Activated CD4-positive, alpha-beta T cell treated with anti-CD3 and anti-CD28 coated beads, Interleukin-10, Interleukin-2, amounts not matched to agents 100 ng/mL and 50 ng/mL, durations not matched to agents 16 hours and 8 hours (primary cell): ENCODE measurements at regions not wholly inside any gene's neighbourhood (a gene's known extent, or its start where the extent isn't known, plus 50 kb on each side); places are given as distances from the start of the nearest gene placed in this dataset.

Experiments
- DNase-seq: peaks from one replicate; pipeline ENCODE4 v3.0.0-alpha.2; 2020

GRCh38 chr11:69348414-69349235, 54.7 kb downstream of the MYEOV start:
- no peak for DNase-seq

DNA sequence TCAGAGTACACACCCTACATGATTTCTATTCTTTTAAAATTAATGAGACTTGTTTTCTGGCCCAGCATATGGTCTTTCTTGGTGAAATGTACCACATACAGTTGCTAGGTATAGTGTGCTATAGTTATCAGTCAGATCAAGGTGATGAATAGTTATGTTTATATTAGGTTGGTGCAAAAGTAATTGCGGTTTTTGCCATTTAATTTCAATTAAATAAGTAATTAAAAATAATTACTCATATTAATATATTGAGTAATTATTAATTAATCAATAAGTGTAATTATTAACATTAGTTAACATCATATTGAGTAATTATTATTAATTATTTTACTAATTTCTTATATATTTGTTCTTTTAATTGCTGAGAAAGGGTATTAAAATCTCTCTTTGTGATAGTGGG, 56.1 kb downstream of the MYEOV start:
- no peak for DNase-seq

DNA sequence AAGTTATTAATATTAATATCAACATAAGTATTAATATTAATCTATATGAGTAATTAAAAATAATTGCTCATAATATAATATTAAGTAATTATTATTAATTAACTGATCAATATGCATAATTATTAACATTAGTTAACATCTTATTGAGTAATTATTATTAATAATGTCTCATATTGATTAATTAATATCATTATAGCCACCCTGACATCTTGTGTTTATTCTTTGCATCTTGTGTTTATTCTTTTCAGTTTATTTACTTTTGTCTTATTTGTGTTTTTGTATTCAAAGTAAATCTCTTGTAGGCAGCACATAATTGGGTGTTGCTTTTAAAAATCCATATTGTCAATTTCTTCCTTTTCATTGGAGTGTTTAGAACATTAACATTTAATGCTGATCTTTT, 56.6 kb downstream of the MYEOV start:
- no peak for DNase-seq

GRCh38 chr11:69351460-69351859, 57.5 kb downstream of the MYEOV start:
- DNase-seq = no peak

DNA sequence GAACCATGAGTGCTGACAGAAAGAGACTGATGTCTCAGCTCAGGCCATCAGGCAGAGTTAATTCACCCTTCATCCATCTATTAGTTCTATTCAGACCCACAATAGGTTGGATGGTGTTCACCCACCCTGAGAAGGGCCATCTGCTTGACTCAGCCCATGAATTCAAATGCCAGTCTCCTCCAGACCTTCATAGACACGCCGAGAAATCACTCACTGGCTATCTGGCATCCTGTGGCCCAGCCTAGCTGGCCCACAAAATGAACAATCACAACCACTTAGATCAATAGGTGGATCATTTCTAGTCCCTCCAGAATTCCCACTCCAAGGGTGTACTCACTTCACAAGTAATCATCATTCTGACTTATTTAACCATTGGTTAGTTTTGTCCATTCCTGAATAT, 58.2 kb downstream of the MYEOV start:
- DNase-seq = no peak

DNA sequence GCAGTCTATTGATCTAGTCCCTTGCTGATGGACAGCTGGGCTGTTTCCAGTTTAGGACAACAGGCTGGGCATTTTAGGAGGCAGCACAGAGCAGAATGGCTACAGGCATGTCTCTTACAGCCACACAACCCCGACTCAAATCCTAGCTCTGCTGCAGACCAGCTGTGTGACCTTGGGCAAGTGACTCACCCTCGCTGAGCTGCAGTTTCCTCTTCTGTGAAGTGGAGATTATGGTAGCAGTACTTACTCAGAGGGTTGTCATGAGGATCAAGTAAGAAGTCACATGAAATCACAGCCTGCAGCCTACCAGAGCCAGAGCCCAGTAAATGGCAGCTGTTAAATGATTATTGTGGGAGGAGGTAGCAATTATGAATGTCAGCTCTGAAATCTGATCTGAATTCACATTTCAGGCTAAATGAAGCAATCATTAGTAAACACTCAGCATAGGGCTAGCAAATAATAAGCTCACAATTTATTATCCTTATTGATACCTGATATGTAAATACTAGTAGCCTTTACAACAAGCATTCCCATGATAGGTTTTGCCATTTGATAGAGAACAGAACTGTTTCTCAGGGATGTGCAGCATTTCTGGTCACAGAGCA, 58.9 kb downstream of the MYEOV start:
- peak; percentile 49 for DNase-seq

DNA sequence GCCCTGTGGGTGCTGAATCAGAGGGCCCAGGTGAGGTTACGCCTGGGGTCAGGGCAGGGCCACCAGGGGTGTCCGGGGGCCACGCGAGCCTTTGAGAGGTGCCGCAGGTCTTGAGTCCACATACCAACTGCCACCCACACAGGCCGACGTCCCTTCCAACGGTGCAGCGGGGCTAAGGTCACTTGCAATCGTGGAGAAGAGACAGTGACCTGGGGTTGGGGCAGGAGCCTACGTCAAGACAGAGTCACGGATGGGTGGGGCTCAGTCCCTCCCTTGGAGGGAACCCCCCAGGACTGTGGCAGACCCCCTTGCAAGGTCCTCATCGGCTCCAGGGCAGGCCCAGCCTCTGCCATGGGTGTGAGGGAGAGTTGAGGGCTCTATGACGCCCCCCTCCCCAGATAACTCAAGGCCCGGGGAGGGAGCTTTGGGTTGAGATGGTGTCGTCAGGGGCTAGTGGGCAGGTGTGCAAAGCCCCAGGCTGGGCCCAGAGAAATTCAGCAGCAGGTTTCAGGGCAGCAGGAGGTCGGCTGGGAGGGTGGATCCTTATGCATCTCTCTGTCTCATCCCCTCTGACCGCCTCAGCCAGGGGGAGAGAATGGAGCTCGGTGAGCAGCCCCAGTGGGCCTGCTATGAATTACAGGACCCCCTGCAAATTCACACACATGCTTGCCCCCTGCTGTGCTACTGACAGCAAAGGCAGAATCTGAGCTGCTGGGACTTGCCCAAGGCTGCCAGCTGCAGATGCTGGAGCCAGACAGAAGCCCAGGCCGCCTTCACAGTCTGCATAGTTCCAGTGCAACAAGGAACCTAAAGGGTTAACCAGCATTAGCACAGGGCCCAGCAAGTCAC, 60.0 kb downstream of the MYEOV start:
- no peak for DNase-seq

GRCh38 chr11:69354545-69354897, 60.6 kb downstream of the MYEOV start:
- no peak for DNase-seq

- no peak for DNase-seq
Observed at GRCh38 chr11:69355346-69355940, 61.5 kb downstream of the MYEOV start.

GRCh38 chr11:69355959-69356702, 62.2 kb downstream of the MYEOV start:
- no peak for DNase-seq

DNA sequence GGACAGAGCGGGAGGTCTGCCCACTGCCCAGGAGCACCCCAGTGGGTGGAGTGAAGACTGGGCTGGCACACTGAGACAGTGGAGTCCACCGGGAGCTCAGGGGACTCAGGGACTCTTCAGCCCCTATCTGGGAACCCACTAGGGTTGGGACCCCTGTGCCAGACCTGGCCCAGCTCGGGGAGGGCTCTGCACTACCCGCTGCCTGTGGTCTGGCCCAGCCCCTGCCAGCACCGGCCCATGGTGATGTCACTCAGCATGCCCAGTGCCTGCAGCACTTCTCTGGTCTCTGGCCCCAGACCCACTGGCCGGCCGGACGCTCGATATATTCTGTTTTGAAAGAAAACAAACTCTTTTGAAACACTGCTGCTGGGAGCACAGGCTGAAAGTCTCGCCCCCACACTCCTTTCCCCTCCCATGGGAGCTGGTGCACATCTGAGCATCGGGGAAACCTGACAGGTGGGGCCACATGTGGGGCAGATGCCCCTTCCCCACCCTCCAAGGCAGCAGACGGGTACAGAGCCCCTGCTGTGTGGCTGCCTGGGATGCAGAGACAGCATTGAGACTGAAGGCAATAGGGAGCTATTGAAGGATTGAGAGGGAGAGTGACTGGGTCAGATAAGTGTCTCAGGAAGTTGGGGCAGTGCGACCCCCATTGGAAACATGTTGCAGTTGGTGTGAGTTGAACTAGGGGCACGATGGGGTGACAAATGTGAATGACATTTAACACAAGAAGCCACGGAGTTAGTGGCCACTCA, 62.9 kb downstream of the MYEOV start:
- no peak for DNase-seq

GRCh38 chr11:69357458-69358397, 63.8 kb downstream of the MYEOV start:
- DNase-seq = no peak

- DNase-seq = no peak
Observed at GRCh38 chr11:69358398-69359020, 64.6 kb downstream of the MYEOV start.

DNA sequence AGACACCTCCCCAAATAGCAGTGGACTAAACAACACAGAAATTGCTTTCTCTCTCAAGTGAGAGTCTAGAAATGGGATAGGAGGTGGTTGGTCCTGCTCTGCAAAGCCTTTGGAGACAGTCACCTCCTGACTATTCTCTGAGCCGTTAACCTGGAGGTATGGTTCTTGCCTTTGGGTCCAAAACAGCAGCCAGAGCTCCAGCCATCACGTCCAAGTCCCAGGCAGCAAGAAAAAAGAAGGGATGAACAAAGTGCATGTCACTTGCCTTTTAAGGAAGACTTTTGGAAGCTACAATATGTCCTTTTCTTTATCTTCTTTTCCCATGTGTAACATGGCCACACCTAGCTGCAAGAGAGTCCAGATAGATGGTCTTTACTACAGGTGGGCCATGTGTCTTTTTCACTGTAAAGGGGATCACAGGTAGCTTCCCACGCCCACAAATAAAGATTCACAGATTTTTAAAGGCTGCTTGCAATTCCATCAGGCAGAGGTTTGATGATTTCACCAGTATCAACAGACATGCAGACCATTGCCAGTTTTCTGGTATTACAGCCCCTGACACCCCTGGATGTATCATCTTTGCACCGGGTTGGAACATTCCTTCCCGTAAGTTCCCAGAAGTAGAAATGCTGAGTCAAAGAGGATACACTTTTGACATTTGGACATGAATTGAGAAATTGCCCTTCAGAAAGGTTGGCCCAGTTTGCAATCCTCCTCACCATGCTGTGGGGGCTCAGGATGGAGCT, 66.0 kb downstream of the MYEOV start:
- no peak for DNase-seq

GRCh38 chr11:69360606-69361005, 66.7 kb downstream of the MYEOV start:
- DNase-seq = no peak

DNA sequence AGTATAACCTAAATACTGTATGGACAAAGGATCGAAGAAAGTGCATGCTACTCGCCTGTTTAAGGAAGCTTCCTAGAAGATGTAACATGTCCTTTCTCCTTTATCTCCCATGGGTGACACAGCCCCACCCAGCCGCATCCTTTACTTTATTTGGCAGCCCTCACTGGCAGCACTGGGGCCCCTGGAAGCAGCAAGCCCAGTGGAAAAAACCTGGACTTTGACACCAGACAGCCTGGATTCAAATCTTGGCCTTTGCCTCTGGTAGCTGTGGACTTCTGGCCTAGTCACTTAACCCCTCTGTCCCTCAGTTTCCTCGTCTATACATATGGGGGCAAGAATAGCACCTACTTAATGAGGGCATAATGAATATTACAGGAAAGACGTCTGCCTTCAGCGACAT, 67.1 kb downstream of the MYEOV start:
- DNase-seq = no peak

DNA sequence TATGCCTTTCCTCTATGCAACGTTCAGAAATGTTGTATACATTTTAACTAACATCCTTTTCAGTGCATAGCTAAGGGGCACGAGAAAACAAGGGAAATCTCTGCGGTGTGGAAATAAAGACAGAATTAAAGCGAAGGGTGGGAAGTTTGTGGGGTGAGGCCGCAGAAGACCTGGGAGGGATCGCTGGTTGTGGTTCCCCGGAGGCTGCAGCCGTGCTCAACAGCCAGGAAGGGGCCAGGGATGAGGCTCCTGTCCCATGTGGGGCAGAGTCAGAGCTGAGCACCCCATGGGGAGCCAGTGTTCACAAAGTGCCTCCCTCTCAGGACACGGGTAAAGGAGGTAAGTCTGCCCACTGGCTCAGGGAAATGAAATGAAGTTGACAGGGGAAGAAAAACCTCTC, 67.5 kb downstream of the MYEOV start:
- no peak for DNase-seq

DNA sequence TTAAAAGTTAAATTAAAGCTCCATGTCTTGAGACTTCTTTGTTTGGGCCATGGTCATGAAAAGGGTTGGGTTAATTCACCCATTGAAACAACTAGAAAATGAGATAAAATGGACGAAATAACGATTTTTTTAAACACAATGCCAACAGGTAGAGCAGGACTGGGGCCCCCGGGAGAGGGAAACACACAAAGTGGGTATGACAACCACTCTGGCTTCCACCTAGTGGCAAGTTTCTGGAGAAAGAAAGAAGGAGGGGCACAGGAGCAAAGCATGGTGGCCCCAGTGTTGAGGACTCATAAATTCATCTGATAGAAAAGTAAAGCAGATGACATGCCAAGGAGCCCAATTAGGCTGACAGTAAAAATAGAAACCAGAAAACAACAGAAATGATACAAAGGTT, 68.4 kb downstream of the MYEOV start:
- no peak for DNase-seq

GRCh38 chr11:69364921-69365320, 71.0 kb downstream of the MYEOV start:
- no peak for DNase-seq

DNA sequence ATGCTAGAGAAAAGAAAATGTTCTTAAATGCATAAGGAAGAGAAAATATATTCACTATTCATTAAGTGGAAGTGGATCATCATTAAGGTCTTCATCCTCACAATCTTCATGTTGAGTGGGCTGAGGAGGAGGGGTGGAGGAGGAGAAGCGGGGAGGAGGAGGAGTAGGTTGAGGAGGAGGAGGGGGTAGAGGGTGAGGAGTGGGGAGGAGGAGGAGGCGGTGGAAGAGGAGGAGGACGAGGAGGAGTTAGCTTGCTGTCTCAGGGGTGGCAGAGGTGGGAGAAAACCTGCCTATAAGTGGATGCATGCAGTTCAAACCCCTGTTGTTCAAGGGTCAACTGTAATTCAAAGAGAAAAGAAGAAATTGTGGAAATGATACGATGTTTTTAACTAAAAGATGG, 71.6 kb downstream of the MYEOV start:
- no peak for DNase-seq
